NCI-H146 treated with DMSO at 0.1 percent for 48 hours (cell line): ENCODE measurements at regions not wholly inside any gene's neighbourhood (a gene's known extent, or its start where the extent isn't known, plus 50 kb on each side); places are given as distances from the start of the nearest gene placed in this dataset.

Experiments
- DNase-seq: peaks from one replicate; lab custom pipeline; 2025; ENCODE audit not compliant: unreplicated experiment; lab: John Stamatoyannopoulos, UW

DNA sequence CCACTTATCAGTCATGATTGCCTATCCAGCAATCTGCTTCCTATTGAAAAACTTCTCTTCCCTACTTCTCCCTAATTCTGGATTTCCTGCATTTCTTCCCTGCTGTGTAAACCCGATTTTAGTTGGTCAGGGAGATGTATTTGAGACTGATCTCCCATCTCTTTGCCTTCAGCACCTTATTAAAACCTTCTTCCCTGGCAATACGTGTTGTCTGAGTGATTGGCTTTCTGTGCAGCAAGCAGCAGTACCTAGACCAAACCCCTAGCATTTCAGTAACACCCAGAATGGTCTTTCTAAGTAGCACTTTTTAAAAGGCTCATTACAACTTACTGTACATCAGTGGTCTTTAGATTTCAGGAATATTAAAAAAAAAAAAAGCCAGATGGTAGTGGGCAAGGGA is 99.1 kb upstream of the PDE10A start:
- no peak for DNase-seq

DNA sequence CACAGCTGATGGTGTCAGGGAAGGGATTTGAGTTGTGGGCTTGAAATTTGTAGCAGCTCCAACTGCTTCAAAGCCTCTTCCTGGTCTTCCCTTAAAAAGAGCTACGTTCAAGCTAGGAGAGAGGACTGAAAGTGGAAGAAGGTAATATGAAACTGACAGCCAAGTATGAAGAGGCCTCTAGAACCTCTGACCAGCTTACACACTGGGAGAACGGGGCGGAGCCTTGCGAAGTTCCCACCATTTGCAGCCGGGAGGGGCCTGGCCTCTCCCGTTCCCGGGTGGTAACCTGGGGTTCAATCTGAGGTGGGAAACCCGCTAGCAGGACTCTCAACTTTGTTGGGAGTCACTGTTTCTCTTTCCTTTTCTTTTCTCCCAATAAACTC is 97.8 kb upstream of the PDE10A start:
- DNase-seq, result no peak

DNA sequence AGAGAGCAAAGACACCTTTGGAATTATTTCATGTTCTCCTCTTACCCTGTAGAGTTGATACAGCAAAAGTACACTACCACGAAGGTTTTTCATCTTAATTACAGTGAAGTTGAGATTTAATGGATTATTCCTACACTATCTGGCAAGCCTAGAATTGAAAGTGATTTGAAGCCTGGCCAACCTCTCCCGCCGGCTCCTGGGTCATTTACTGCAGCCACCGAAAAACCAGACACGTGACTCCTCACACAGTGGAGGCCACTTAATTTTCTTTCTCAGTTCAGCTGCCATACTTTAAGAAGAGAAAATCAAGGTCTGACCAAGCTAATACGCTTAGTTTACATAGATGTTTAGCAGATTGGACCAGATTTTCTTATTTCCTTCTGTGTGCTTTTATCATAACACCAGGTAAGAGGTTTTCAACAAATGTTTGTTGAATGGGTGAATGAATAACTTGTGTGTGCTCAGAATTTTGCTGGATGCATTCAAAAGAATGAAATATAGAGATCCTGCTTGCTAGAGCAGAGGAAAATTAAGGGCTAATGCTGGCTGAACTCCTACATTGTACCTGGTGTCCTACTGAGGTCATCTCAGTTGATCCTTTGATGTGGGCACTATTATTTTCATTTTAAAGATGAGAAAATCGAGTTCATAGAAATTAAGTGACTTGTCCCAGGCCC is 97.2 kb upstream of the PDE10A start:
- DNase-seq, result no peak

DNA sequence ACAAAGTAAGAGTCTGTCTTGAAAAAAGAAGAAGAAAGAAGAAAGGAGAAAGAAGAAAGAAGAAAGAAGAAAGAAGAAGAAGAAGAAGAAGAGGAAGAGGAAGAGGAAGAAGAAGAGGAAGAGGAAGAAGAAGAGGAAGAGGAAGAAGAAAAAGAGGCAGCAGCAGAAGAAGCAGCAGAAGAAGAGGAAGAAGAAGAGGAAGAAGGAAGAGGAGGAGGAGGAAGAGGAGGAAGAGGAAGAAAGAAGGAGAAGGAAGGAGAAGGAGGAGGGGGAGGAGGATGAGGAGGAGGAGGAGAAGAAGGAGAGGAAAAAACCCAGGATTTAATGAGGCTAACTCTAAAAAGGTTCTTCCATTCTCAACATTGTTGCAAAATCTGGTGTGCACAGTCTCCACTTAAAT is 95.4 kb upstream of the PDE10A start:
- DNase-seq, result no peak

DNA sequence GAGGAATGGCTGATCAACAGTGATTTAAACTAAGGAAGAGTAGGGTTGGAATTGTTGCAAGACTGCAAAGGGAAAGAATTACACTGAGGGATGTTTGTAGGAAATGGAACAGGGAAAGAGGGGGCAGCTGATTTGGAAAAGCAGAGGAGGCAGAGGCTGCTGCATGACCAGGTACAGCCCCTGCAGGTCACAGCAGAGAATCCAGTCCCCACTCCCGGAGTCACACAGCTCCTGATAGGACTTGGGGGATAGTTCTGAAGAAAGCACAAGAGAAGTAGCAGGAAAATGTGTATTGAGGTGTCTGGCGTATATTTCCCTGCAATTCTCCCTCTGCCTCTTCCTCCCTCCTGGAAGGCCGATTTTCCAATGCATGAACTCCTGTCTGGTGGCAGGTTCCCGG is 92.5 kb upstream of the PDE10A start:
- DNase-seq, result no peak

DNA sequence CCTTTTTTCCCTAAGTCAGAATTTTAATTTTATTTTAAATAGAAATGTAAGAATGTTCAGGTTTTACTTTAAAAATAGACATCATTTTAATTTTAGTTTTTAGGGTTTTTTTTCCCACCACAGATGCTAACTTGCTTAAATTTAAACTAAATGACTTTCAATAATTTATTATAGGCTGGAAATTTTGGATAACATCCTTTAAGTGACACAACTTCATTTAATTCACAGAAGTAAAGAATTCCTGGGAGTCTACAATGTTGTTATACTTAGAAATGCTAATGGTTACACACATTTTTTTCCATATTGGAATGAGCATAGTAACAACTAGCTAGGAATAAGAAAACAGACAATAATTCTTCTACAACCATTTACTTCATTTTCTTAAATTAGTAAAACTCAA is 90.5 kb upstream of the PDE10A start:
- no peak for DNase-seq

DNA sequence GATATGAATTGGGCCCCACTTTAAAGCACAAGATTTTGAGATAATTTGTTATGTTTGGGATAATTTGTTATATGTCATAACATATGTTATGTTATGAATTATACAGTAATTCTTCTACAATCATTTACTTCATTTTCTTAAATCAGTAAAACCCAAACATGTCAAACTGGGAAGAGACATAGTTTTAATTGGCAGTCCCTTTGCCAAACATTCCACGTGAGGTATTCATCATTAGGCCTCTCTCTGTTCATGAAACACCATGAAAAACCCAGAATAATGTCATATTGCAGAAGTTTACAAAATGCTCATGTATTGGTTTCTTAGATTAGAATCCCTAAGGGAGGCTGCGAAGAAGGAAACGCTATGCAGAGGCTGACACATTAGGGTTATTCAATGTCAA is 89.4 kb upstream of the PDE10A start:
- DNase-seq, result no peak

DNA sequence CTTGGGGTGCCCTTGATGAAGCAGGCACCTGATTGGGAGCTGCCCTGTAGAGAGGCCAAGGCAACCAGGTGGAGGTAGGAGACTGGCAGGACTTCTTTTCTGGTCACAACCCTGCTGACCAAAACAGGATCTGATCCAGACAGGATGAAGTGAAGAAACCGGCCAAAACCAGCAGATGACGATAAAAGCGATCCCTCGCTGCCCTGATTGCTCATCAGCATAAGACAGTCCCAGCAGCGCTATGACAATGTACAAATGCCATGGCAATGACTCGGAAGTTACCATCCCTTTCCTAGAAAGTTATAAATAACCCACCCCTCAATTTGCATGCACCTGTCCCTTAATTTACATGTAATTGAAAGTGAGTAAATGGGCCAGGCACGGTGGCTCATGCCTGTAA is 88.4 kb upstream of the PDE10A start:
- DNase-seq, result no peak

DNA sequence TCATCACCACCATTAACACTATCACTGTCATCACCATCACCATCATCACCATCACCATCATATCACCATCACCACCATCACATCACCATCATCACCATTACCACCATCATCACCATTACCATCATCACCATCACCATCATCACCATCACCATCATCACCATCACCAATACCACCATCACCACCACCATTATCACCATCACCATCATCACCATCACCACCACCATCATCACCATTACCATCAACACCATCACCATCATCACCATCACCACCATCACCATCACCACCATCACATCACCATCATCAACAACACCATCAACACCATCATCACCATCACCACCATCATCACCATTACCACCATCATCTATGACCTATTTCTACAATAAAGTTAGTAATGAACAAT is 86.1 kb upstream of the PDE10A start:
- DNase-seq, result no peak

DNA sequence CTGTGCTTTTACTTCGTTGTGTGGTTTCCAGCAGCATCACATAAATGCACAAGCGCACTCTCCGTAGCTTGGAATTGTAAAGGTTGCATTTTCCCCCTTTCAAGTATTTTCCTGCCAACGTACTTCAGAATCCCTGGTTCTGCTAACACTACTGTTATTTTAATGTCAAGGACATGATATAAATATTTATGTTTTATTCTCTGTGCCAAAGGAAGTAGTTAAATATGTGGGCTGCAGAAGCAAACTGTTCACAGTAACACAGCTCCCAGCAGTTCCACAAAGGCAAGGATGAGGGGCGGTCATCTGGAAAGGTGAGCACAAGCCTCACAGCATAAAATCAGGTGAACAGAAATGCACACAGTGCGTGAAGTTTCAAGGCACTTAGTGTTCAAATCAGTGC is 85.3 kb upstream of the PDE10A start:
- DNase-seq, result no peak

DNA sequence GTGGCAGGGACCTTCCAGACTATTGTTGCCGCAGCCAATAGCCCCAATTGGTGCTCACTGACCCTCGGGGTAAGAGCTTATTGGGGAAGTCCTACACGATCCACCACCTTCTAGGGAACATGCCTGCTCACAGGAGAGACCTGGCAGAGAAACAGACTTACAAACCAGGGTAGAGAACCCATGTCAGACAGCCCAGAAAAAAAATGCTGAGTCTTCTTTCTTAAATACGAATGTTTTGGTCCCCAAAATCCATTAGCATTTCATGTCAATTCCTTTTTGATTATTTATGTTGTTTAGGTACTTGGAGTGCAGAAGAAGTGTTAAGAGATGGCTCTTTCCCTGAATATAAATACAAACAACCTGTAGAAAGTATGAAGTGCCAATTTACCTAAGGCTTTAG is 84.9 kb upstream of the PDE10A start:
- DNase-seq, result no peak

DNA sequence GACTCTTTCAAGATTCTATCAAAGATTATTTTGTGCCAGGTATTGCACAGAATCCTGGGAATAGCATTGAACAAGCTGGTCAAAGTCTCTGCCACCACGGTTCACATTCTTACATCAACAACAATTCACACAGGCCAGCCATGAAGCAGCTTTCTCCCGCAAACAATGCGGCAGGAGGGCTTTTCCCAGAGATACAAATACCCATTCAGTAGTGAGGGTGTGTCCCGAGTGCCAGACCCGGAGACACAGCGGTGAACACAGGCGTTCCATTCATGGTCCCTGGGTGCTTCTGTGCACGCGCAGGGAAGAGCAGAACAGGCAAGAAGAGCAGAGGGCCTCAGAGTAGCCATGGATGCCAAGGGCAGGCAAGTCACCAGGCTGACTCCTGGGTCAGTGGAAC is 83.3 kb upstream of the PDE10A start:
- DNase-seq, result no peak

DNA sequence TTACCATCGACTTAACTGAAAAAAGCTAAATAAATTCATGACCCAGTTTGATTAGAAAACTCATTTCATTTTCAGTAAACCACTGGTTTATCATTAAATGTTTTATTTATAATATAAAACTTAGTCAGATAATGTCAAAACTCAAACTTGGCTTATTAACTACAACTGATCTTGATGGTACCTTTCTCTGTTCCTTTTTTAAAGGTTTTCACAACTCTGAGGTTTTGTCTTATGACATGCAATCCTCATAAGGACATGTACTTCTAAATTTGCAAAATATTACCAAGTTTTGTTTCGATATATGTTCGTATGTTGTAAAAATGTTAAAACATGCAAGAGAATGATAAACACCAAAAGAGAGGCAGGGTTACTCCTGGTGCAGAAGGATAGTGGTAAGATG is 82.5 kb upstream of the PDE10A start:
- DNase-seq, result no peak

DNA sequence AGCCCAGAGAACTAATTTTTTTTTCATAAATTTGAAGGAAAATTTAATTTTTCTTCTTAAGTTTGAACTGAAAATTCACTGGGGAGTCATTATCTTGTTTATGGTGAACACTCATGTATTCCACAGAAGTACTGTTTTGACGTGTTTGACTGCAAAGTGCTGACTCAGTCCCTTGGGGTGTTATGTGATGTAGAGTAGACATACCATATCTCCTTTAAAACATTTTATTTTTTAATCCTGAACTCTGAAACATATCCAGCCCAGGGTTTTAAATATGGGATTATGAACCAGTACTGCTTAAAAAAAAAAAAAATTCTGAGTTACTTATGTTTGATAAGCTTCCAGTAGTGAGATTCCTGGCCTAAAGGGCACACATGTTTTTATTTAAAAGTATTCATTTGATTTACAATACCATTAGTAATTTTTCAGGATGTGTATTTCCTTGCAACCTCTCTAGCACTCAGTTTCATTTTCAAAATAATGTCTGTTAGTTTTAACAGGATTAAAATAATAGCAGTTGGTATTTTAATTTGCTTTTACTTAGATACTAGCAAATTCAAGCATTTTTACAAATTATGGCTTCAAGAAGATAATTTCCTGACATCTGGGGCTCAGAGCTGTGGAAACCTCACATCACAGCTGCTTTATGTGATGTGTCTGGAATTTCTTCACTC is 81.7 kb upstream of the PDE10A start:
- no peak for DNase-seq

DNA sequence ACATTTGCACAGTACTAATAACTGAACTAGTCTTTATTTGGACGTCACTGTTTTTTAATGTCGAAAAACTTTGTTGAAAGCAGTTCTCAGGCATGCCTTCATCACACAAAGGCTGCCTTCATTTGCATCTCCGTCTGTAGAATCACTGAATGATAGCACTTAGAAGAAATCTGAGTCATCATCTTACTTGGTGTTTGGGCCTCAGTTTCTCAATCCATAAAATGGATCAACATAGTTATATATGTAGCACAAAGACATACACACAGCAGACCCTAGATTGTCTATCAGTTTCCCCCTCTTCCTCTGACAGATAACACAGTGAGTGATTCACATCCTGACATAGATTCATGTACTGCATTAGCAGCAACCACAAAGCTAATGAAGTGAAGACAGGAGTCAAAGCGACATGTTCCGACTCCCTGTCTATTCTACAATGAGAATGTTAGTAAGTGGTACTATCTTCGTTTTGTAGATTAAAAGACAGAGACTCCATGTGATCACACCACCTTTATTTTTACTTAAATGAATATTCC is 80.4 kb upstream of the PDE10A start:
- no peak for DNase-seq

DNA sequence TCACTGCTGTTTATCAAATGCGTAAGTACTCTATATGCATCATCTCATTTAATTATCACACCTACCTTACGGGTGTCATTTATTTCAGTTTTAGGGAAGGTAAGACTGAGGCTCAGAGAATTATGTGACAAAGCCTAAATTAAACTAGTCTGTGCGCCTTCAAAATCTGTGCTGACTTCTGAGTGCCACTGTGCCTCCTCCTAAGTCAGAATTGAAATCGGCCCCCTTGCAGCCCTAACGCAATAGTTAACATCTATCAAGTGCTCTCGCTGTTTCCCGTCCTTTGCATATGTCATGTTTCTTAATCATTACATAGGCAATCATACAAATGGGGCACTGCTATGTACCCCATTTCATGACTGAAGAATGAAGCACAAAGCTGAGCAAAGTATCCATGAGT is 79.0 kb upstream of the PDE10A start:
- DNase-seq, result no peak

DNA sequence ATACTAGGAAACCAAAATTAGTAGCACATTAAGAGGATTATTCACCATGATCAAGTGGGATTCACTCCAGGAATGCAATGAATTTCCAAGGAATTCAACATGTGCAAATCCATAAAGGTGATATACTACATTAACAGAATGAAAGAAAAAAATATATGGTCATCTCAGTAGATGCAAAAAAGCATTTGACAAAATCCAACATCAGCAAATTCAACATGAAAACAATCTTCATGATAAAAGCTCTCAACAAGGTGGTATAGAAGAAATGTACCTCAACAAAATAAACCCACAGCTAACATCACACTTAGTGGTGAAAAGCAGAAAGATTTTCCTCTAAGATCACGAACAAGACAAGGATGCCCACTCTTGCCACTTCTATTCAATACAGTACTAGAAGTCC is 74.4 kb upstream of the PDE10A start:
- DNase-seq, result no peak

DNA sequence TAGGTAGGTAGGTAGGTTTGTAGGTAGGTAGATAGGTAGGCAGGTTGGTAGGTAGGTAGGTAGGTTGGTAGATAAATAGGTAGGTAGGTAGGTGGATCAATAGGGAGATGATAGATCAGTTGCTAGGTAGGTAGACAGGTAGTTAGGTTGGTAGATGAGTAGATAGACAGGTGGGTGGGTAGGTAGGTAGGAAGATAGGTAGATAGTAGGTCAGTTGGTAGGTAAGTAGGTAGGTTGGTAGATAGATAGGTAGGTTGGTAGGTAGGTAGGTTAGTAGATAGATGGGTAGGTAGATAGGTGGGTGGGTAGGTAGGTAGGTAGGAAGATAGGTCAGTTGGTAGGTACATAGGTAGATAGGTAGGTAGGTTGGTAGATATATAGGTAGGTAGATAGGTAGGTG is 72.0 kb upstream of the PDE10A start:
- DNase-seq, result no peak

DNA sequence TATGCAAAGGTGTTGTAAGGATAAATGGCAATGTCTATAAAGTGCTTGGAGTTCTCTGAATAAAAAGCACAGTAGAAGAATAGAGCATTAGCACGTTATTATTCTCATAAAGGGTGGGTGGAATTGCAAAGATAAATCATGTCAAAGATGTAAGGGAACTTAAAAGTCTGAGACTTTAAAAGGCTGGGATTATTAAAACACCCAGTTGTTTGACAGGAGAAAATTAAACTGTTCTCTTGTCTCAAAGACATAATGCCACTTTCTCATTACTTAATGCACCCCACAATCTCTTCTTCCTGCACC is 70.4 kb upstream of the PDE10A start:
- no peak for DNase-seq

DNA sequence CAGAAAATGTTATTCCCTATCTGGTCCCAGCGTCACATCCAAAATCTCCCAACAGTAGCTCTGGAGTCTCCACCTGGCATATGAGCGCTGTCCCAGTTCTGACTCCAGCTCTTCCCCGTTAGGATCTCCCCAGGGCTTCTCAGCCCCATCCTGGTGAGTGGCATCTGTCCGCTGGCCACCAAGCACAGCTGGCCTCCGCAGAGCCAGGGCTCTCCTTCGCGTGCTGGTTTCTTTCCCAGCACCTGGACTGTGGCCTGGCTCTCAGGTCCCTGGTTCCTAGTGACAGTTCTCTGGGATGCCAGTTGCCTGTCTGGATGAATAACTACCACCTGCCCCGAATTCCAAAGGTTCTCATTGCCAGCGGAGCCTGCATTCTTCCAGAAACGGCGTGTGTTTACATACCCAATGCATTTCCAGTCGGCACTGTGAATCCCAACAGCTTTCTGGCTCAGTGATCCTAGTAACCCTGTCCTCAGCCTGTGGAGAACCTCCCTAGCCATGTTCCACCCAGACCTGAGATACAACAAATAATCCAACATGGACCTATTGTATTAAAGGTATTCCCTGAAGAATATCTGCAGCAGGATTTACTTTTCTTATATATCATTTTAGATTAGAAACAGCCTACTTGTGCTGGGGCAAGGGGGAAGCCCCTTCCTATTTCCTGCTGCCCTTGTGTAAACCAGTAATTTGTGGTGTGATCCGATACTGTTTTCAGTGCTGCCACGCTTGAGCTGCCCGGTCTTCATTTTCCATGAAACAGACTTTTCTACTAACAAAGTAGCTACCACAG is 69.9 kb upstream of the PDE10A start:
- DNase-seq, result no peak

DNA sequence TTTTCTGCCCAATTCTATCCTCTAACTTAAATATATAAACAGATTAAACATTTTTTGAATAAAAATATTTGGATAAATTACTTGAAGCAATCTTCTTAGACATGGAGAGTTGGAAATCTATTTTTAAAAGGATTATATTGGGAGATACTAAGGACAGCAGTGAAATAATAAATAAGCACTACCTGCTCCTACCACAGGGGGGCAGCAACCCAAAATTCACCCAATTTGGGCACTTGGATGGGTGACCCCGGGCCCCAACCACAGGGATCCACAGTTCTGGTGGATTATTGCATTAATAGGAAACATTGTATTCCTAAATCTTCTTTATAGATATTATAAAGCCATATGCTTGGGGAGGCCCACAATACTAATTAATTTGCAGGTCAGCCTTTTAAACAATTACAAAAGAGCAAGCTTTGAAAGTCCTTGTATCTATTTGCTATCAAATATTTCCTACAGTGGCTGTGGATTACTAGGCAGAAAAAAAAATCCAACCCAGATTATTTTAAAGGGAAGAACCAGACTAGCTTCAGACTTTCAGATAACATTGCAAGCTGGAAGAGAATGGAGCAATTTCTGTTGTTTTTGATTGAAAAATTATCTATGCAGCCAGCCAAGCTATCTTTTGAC is 66.4 kb upstream of the PDE10A start:
- no peak for DNase-seq

DNA sequence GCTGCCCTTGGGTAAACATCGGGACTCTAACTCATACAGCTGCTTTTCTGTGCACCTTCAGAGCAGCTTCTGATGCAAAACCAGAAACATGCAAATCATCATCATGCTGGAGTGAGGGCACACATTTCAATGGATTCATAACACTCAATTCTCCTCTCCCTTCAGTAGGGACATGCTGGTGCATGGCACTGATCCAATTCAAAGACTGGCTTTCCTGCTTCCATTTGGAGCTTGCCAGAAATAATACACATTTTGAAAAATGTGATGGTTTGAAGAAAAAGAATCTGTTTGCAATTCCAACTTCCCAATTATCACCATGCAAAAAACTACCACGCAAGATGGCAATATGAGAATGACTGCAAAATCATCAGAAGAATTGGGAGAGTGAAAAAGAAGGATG is 65.2 kb upstream of the PDE10A start:
- no peak for DNase-seq
